ENCODE measurements at regions not wholly inside any gene's neighbourhood (a gene's known extent, or its start where the extent isn't known, plus 50 kb on each side); places are given as distances from the start of the nearest gene placed in this dataset.

- Histone ChIP-seq H3K27me3 (ENCODE audit: control insufficient read depth, insufficient read depth, low read length, poor library complexity, severe bottlenecking) (no peaks in the 10 kb centered on the region), H3K9me3 (ENCODE audit: control insufficient read depth, low read length) (peaks cover 1% of the 10 kb centered on the region), H3K4me3 (ENCODE audit: insufficient read depth, low read depth, low read length) (no peak overlapping the region), H3K4me1 (ENCODE audit: control insufficient read depth, insufficient read depth, low read length) (peaks cover 4% of the 10 kb centered on the region), H3K27ac (ENCODE audit: insufficient read depth, low read depth, low read length, poor library complexity, severe bottlenecking) (no peak overlapping the region), H3K36me3 (ENCODE audit: control insufficient read depth, insufficient read depth, low read length) (no peaks in the 10 kb centered on the region)
Measured at GRCh38 chr3:28019740-28020139, 221.7 kb upstream of the CMC1 start.

GRCh38 chr3:28022916-28023315, 218.5 kb upstream of the CMC1 start:
- H3K36me3 ChIP-seq (ENCODE audit: control insufficient read depth, insufficient read depth, low read length): no peaks in the 10 kb centered on the region
- no peak overlapping the region for H3K4me3 ChIP-seq (ENCODE audit: insufficient read depth, low read depth, low read length)
- WGBS, 2 experiments: 96 to 98% methylated on average over 3 of the region's 3 CpGs
- no peak overlapping the region for H3K27ac ChIP-seq (ENCODE audit: insufficient read depth, low read depth, low read length, poor library complexity, severe bottlenecking)
- peaks cover 4% of the 10 kb centered on the region for H3K4me1 ChIP-seq (ENCODE audit: control insufficient read depth, insufficient read depth, low read length)
- peaks cover 2% of the 10 kb centered on the region for H3K9me3 ChIP-seq (ENCODE audit: control insufficient read depth, low read length)
- no peaks in the 10 kb centered on the region for H3K27me3 ChIP-seq (ENCODE audit: control insufficient read depth, insufficient read depth, low read length, poor library complexity, severe bottlenecking)

GRCh38 chr3:28028554-28028953, 212.9 kb upstream of the CMC1 start:
- 94% methylated on average over 4 of the region's 4 CpGs for WGBS, 2 experiments
- Histone ChIP-seq H3K4me3 (ENCODE audit: insufficient read depth, low read depth, low read length) (no peak overlapping the region), H3K36me3 (ENCODE audit: control insufficient read depth, insufficient read depth, low read length) (no peaks in the 10 kb centered on the region), H3K27ac (ENCODE audit: insufficient read depth, low read depth, low read length, poor library complexity, severe bottlenecking) (no peak overlapping the region), H3K9me3 (ENCODE audit: control insufficient read depth, low read length) (peaks cover 2% of the 10 kb centered on the region), H3K27me3 (ENCODE audit: control insufficient read depth, insufficient read depth, low read length, poor library complexity, severe bottlenecking) (no peaks in the 10 kb centered on the region), H3K4me1 (ENCODE audit: control insufficient read depth, insufficient read depth, low read length) (no peaks in the 10 kb centered on the region)

- Histone ChIP-seq H3K27ac (ENCODE audit: insufficient read depth, low read depth, low read length, poor library complexity, severe bottlenecking) (no peak overlapping the region), H3K4me1 (ENCODE audit: control insufficient read depth, insufficient read depth, low read length) (no peaks in the 10 kb centered on the region), H3K36me3 (ENCODE audit: control insufficient read depth, insufficient read depth, low read length) (no peaks in the 10 kb centered on the region), H3K4me3 (ENCODE audit: insufficient read depth, low read depth, low read length) (no peak overlapping the region), H3K27me3 (ENCODE audit: control insufficient read depth, insufficient read depth, low read length, poor library complexity, severe bottlenecking) (no peaks in the 10 kb centered on the region), H3K9me3 (ENCODE audit: control insufficient read depth, low read length) (no peaks in the 10 kb centered on the region)
- WGBS, 2 experiments: 95% methylated on average over 3 of the region's 3 CpGs
Measured at GRCh38 chr3:28033059-28033784, 208.2 kb upstream of the CMC1 start.

GRCh38 chr3:28036599-28037575, 204.5 kb upstream of the CMC1 start:
- Histone ChIP-seq H3K27me3 (ENCODE audit: control insufficient read depth, insufficient read depth, low read length, poor library complexity, severe bottlenecking) (no peaks in the 10 kb centered on the region), H3K4me3 (ENCODE audit: insufficient read depth, low read depth, low read length) (no peak overlapping the region), H3K9me3 (ENCODE audit: control insufficient read depth, low read length) (no peaks in the 10 kb centered on the region), H3K27ac (ENCODE audit: insufficient read depth, low read depth, low read length, poor library complexity, severe bottlenecking) (no peak overlapping the region), H3K4me1 (ENCODE audit: control insufficient read depth, insufficient read depth, low read length) (no peaks in the 10 kb centered on the region), H3K36me3 (ENCODE audit: control insufficient read depth, insufficient read depth, low read length) (no peaks in the 10 kb centered on the region)
- 87 to 90% methylated on average over 2 to 3 of the region's 4 CpGs for WGBS, 2 experiments

- H3K27ac ChIP-seq (ENCODE audit: insufficient read depth, low read depth, low read length, poor library complexity, severe bottlenecking): no peak overlapping the region
- 90 to 92% methylated on average over 3 of the region's 3 CpGs for WGBS, 2 experiments
- H3K9me3 ChIP-seq (ENCODE audit: control insufficient read depth, low read length): no peaks in the 10 kb centered on the region
- H3K4me3 ChIP-seq (ENCODE audit: insufficient read depth, low read depth, low read length): no peak overlapping the region
- no peaks in the 10 kb centered on the region for H3K4me1 ChIP-seq (ENCODE audit: control insufficient read depth, insufficient read depth, low read length)
- H3K27me3 ChIP-seq (ENCODE audit: control insufficient read depth, insufficient read depth, low read length, poor library complexity, severe bottlenecking): no peaks in the 10 kb centered on the region
- H3K36me3 ChIP-seq (ENCODE audit: control insufficient read depth, insufficient read depth, low read length): no peaks in the 10 kb centered on the region
Measured at GRCh38 chr3:28039234-28039633, 202.2 kb upstream of the CMC1 start.

GRCh38 chr3:28039829-28040228, 201.6 kb upstream of the CMC1 start:
- Histone ChIP-seq H3K4me1 (ENCODE audit: control insufficient read depth, insufficient read depth, low read length) (no peaks in the 10 kb centered on the region), H3K27me3 (ENCODE audit: control insufficient read depth, insufficient read depth, low read length, poor library complexity, severe bottlenecking) (no peaks in the 10 kb centered on the region), H3K27ac (ENCODE audit: insufficient read depth, low read depth, low read length, poor library complexity, severe bottlenecking) (no peak overlapping the region), H3K9me3 (ENCODE audit: control insufficient read depth, low read length) (no peaks in the 10 kb centered on the region), H3K36me3 (ENCODE audit: control insufficient read depth, insufficient read depth, low read length) (no peaks in the 10 kb centered on the region), H3K4me3 (ENCODE audit: insufficient read depth, low read depth, low read length) (no peak overlapping the region)
- WGBS, 2 experiments: 87 to 95% methylated on average over 1 of the region's 1 CpG

- no peaks in the 10 kb centered on the region for H3K9me3 ChIP-seq (ENCODE audit: control insufficient read depth, low read length)
- WGBS, 2 experiments: 86 to 88% methylated on average over 2 of the region's 2 CpGs
- H3K4me3 ChIP-seq (ENCODE audit: insufficient read depth, low read depth, low read length): no peak overlapping the region
- no peak overlapping the region for H3K27ac ChIP-seq (ENCODE audit: insufficient read depth, low read depth, low read length, poor library complexity, severe bottlenecking)
- H3K27me3 ChIP-seq (ENCODE audit: control insufficient read depth, insufficient read depth, low read length, poor library complexity, severe bottlenecking): no peaks in the 10 kb centered on the region
- H3K4me1 ChIP-seq (ENCODE audit: control insufficient read depth, insufficient read depth, low read length): no peaks in the 10 kb centered on the region
- H3K36me3 ChIP-seq (ENCODE audit: control insufficient read depth, insufficient read depth, low read length): no peaks in the 10 kb centered on the region
Measured at GRCh38 chr3:28042095-28042635, 199.3 kb upstream of the CMC1 start.

- Histone ChIP-seq H3K4me1 (ENCODE audit: control insufficient read depth, insufficient read depth, low read length) (no peaks in the 10 kb centered on the region), H3K4me3 (ENCODE audit: insufficient read depth, low read depth, low read length) (no peak overlapping the region), H3K36me3 (ENCODE audit: control insufficient read depth, insufficient read depth, low read length) (no peaks in the 10 kb centered on the region), H3K27ac (ENCODE audit: insufficient read depth, low read depth, low read length, poor library complexity, severe bottlenecking) (no peak overlapping the region), H3K27me3 (ENCODE audit: control insufficient read depth, insufficient read depth, low read length, poor library complexity, severe bottlenecking) (no peaks in the 10 kb centered on the region), H3K9me3 (ENCODE audit: control insufficient read depth, low read length) (no peaks in the 10 kb centered on the region)
- WGBS, 2 experiments: no CpG with 5 or more reads among the region's 1 CpG
Measured at GRCh38 chr3:28042707-28043106, 198.7 kb upstream of the CMC1 start.

GRCh38 chr3:28050120-28050519, 191.3 kb upstream of the CMC1 start:
- 90 to 100% methylated on average over 1 to 3 of the region's 3 CpGs for WGBS, 2 experiments
- no peak overlapping the region for H3K27ac ChIP-seq (ENCODE audit: insufficient read depth, low read depth, low read length, poor library complexity, severe bottlenecking)
- no peaks in the 10 kb centered on the region for H3K4me1 ChIP-seq (ENCODE audit: control insufficient read depth, insufficient read depth, low read length)
- no peaks in the 10 kb centered on the region for H3K36me3 ChIP-seq (ENCODE audit: control insufficient read depth, insufficient read depth, low read length)
- H3K4me3 ChIP-seq (ENCODE audit: insufficient read depth, low read depth, low read length): no peak overlapping the region
- no peaks in the 10 kb centered on the region for H3K9me3 ChIP-seq (ENCODE audit: control insufficient read depth, low read length)
- no peaks in the 10 kb centered on the region for H3K27me3 ChIP-seq (ENCODE audit: control insufficient read depth, insufficient read depth, low read length, poor library complexity, severe bottlenecking)

Data from ectodermal cell (in vitro differentiated cells).